GM18508 (cell line): ENCODE measurements at regions not wholly inside any gene's neighbourhood (a gene's known extent, or its start where the extent isn't known, plus 50 kb on each side); places are given as distances from the start of the nearest gene placed in this dataset.

Experiments used
- ATAC-seq: cut with Tn5 transposase; IDR thresholded peaks from one replicate; pipeline ENCODE4 v1.9.1; 2021; ENCODE audit warnings: moderate number of reproducible peaks; ENCODE audit not compliant: insufficient read depth, unreplicated experiment

GRCh38 chr9:105141146-105141975, 103.1 kb upstream of the SLC44A1 start:
- ATAC-seq = peak; percentile 81

- ATAC-seq = no peak
Observed at GRCh38 chr9:105141976-105142250, 102.5 kb upstream of the SLC44A1 start.

- ATAC-seq = no peak
Observed at GRCh38 chr9:105142406-105143135, 101.9 kb upstream of the SLC44A1 start.

DNA sequence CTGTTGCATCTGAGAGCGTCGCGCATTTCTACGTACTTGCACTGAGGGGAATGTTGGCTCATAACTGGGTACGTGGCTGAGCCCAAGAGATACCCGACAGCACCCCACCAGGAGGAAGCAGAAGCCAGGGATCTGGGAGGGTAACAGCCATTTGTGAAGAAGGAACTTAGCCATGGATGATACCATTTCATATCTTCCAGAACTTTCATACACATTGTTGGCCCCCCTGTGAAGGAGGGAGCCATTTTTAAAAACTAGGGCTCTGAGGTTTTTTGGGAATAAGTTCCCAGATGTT, 101.4 kb upstream of the SLC44A1 start:
- no peak for ATAC-seq

DNA sequence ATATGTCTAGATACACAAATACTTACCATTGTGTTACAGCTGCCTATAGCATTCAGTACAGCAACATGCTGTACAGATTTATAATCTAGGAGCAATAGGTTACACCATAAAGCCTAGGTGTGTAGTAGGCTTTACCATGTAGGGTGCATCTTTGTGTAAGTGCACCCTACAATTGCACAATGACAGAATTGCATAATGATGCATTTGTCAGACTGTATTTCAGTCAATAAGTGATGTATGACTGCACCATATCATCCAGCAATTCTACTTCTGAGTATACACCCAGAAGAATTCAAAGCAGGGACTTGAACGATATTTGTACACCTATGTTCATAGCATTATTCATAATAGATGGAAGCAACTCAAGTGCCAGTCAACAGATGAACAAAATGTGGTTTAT, 100.4 kb upstream of the SLC44A1 start:
- no peak for ATAC-seq

DNA sequence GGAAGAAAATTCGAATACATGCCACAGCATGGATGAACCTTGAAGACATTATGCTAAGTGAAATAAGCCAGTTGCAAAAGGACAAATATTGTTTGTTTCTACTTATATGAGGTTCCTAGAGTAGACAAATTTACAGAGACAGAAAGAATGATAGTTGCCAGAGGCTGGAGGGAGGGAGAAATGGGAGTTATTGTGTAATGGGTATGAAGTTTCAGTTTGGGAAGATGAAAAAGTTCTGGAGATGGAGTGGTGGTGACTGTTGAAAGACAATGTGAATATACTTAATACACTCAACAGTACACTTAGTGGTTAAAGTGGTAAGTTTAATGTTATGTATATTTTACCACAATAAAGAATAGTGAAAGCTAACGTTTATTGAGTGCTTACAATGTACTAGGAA, 99.6 kb upstream of the SLC44A1 start:
- no peak for ATAC-seq

- ATAC-seq = no peak
Observed at GRCh38 chr9:105146677-105147076, 97.8 kb upstream of the SLC44A1 start.

DNA sequence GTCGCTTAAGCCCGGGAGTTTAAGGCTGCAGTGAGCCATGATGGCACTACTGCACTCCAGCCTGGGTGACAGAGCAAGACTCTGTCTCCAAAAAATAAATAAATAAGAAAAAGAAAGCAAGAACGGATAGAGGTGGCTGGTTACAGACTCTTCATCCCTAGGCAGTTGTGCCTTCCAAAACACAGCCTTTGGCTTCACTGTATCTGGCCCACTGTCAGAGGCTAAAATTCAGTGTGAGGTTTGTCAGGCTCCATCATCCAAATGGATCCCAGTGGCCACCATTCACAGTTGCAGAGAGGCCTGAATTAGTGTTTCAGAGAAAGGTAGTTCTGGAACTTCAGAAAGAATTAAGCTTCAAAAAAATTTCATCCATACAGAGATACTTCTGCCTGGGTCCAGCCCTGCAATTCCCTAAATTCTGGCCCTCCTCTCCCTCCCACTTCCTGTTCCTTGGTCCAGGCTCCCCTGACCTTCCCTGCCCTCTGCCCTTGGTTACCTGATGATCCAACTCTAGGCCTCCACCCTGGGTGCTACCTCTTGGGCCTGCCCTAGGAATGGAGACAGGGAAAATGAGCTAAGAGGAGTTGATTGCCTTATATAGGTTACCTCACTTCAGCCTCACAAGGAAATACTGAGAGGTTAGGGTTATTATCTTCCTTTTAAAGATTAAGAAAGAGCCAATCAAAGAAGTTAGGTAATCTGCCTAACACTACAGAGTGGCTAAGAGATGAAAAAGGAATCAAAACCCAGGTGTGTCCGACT, 97.2 kb upstream of the SLC44A1 start:
- no peak for ATAC-seq

DNA sequence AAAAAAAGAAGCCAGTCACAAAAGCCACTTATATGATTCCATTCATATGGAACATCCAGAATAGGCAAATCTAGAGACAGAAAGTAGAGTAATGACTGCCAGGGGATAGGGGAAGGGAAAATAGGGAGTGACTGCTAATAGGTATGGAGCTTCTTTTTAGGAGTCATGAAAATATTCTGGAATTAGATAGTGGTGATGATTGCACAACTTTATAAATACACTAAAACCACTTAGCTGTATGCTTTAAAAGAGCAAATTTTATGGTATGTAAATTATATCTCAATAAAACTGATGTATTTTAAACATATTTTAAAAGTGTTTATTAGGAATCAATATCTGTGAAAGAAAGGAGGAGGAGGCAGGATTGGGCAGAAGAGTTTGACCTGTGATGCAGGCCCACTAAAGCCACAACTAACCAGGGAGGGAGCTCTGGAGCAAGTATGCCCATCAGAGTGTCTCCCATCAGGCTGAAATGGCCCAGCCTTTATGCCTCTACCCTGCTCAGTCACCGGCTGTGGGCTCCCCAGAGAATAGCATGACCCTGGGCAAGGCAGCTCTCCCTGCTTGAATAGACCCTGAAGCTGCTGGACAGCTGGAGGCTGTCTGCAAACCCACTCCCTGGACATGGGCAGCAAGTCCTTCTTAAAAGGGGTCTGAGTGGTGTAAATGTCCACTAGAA, 96.0 kb upstream of the SLC44A1 start:
- no peak for ATAC-seq

DNA sequence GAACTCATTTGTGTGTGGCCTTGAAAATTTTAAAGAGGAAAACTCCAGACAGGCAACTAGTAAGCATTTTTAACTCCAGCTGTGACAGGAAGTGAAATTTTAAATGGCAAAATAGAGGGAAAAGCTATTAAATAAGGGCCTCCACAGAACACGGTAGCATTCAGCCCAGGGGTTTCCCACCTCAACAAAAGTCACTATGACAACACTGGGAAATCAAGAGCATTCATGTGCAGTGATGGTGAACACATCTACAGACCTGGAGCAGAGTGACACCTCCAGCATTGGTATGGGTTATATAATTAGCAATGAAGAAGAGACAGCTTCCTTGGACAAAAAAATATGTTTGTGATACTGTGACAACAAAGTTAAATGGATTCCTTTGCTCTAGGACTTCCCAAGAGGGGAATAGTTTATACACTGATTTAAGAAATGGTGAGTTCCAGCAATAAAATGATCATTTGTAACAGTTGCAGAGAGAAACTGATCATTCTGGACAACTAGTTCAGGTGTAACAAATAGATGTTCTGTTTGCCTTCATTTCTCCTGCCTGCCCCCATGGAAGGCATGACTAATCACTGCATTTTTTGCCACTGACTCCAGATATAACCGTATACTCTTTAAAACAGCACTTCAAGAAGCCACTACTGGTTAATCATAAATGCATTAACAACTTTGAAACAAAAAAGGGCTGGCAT, 93.3 kb upstream of the SLC44A1 start:
- ATAC-seq = no peak

DNA sequence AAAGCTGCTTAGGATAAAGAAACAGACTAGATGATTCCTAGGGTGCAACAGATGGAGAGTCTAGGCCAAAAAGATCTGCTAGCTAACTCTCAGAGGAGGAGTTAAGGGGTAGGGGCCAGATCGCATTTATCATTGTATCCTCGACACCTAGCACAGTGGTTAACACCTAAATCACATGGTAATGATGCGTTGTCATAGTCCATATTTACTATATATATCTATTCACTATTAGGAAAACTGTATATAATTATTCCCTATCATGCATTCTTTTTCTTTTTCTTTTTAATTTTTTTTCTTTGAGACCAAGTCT, 92.8 kb upstream of the SLC44A1 start:
- no peak for ATAC-seq

- ATAC-seq = no peak
Observed at GRCh38 chr9:105154723-105155191, 89.7 kb upstream of the SLC44A1 start.

GRCh38 chr9:105157171-105157583, 87.3 kb upstream of the SLC44A1 start:
- ATAC-seq = peak; percentile 66

GRCh38 chr9:105158020-105158419, 86.4 kb upstream of the SLC44A1 start:
- no peak for ATAC-seq

DNA sequence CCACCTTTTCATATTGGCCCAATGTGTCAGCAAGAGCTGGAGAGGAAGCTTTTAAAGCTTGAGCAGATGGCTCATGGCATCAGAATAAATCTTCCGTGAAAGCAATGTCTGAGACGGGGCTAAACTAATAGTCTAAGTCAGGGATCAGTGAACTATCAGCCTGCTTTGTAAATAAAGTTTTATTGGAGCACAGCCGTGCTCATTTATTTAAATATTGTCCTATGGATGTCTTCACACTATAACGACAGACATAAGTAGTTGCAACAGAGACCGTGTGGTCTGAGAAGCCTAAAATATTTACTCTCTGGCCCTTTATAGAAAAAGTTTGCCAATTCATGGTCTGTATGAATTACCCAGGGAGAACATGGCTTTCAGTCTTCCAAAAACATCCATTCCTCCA, 85.6 kb upstream of the SLC44A1 start:
- ATAC-seq = no peak

- ATAC-seq = no peak
Observed at GRCh38 chr9:105168870-105169319, 75.6 kb upstream of the SLC44A1 start.

- no peak for ATAC-seq
Observed at GRCh38 chr9:105171076-105171475, 73.4 kb upstream of the SLC44A1 start.

GRCh38 chr9:105171589-105171988, 72.9 kb upstream of the SLC44A1 start:
- ATAC-seq = no peak

- no peak for ATAC-seq
Observed at GRCh38 chr9:105172436-105172835, 72.0 kb upstream of the SLC44A1 start.

DNA sequence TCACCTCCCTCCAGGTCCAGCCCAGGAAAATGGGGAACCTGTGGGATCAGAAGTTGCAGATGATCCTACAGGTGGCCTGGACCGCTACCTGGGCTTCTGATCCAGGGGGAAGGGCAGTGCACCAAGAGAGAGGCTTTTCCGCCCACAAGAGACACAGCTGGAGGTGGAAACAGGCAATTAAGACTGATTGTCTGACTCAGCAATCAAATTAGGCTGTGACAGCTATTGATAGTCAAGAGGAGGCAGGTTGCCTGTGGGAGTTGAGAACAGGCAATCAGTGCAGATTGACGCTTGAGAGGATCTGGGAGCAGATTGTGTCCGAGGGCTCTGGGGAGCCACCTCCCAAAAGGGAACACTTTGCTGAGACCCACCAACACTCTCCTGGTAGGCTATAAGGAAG, 71.1 kb upstream of the SLC44A1 start:
- ATAC-seq = no peak
